ENCODE measurements at regions not wholly inside any gene's neighbourhood (a gene's known extent, or its start where the extent isn't known, plus 50 kb on each side); places are given as distances from the start of the nearest gene placed in this dataset.

DNA sequence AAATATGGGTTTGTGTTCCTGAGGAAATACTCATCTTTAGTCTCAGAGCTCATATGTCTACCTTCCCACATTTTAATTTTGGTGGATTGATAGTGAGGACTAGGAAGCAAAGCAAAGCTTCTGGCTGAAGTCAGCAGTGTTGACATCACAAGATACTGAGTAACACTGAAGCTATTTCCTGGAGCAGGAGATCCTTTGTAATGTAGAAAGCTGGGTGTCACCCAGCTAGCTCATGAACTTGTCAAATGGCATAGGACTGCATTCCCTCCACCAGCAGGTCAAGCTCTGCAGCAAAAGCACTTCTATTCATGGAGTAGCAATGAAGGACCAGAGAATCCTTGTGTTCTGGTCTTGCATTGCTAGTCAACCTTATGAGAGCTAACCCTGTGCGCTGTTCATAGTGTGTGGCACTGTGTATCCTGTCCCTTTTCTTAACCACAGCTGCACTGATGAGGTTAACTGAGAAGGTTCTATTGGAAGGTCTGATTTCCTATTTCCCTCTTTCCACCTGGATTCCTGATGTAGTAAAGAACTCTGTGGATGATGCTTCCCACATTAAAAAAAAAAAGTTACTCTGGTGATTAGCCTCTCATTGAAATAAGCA lies 94.8 kb upstream of the ZNF804B start:
- no peaks in the 10 kb centered on the region for H3K4me1 ChIP-seq (ENCODE audit: control insufficient read depth, insufficient read depth, low read length)
- ChIA-PET POLR2A (no interaction called here), CTCF (no interaction called here)
- TF ChIP-seq EGR2 (tag by site-specific recombination; IDR thresholded peaks at IDR 0.05; ENCODE audit: low read depth), result no peak
- TF ChIP-seq ZNF639 (tag by site-specific recombination; IDR thresholded peaks at IDR 0.05), result no peak
- no peak for TF ChIP-seq ZNF121 (tag by site-specific recombination; IDR thresholded peaks at IDR 0.05)
- no peak for TF ChIP-seq ZNF707 (tag by site-specific recombination; IDR thresholded peaks at IDR 0.05)
- TF ChIP-seq GLIS2 (tag by site-specific recombination; IDR thresholded peaks at IDR 0.05), result no peak
- no peak for TF ChIP-seq ZNF416 (tag by site-specific recombination; IDR thresholded peaks at IDR 0.05)
- TF ChIP-seq ZNF354C (tag by site-specific recombination; IDR thresholded peaks at IDR 0.05; ENCODE audit: borderline replicate concordance, low read depth), result no peak
- no peak for TF ChIP-seq KLF1 (tag by site-specific recombination; IDR thresholded peaks at IDR 0.05)
- no peak for TF ChIP-seq ZNF747 (tag by site-specific recombination; IDR thresholded peaks at IDR 0.05)
- no peak for TF ChIP-seq HOXA7 (CRISPR knock-in tag; IDR thresholded peaks at IDR 0.05; ENCODE audit: borderline replicate concordance)
- no peak for TF ChIP-seq ZNF391 (tag by site-specific recombination; IDR thresholded peaks at IDR 0.05; ENCODE audit: borderline replicate concordance, low read depth)
- TF ChIP-seq, protein P1, sequence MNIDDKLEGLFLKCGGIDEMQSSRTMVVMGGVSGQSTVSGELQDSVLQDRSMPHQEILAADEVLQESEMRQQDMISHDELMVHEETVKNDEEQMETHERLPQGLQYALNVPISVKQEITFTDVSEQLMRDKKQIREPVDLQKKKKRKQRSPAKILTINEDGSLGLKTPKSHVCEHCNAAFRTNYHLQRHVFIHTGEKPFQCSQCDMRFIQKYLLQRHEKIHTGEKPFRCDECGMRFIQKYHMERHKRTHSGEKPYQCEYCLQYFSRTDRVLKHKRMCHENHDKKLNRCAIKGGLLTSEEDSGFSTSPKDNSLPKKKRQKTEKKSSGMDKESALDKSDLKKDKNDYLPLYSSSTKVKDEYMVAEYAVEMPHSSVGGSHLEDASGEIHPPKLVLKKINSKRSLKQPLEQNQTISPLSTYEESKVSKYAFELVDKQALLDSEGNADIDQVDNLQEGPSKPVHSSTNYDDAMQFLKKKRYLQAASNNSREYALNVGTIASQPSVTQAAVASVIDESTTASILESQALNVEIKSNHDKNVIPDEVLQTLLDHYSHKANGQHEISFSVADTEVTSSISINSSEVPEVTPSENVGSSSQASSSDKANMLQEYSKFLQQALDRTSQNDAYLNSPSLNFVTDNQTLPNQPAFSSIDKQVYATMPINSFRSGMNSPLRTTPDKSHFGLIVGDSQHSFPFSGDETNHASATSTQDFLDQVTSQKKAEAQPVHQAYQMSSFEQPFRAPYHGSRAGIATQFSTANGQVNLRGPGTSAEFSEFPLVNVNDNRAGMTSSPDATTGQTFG (tag by site-specific recombination; IDR thresholded peaks at IDR 0.05; ENCODE audit: borderline replicate concordance), result no peak
- TF ChIP-seq REPIN1 (tag by site-specific recombination; IDR thresholded peaks at IDR 0.05; ENCODE audit: low read depth), result no peak
- TF ChIP-seq, protein P2, sequence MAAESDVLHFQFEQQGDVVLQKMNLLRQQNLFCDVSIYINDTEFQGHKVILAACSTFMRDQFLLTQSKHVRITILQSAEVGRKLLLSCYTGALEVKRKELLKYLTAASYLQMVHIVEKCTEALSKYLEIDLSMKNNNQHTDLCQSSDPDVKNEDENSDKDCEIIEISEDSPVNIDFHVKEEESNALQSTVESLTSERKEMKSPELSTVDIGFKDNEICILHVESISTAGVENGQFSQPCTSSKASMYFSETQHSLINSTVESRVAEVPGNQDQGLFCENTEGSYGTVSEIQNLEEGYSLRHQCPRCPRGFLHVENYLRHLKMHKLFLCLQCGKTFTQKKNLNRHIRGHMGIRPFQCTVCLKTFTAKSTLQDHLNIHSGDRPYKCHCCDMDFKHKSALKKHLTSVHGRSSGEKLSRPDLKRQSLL (tag by site-specific recombination; IDR thresholded peaks at IDR 0.05), result no peak
- TF ChIP-seq, protein P3, sequence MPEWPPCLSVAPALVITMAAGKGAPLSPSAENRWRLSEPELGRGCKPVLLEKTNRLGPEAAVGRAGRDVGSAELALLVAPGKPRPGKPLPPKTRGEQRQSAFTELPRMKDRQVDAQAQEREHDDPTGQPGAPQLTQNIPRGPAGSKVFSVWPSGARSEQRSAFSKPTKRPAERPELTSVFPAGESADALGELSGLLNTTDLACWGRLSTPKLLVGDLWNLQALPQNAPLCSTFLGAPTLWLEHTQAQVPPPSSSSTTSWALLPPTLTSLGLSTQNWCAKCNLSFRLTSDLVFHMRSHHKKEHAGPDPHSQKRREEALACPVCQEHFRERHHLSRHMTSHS (tag by site-specific recombination; IDR thresholded peaks at IDR 0.05), result no peak
- no peak for TF ChIP-seq ZNF202 (tag by site-specific recombination; IDR thresholded peaks at IDR 0.05; ENCODE audit: borderline replicate concordance)
- no peak for TF ChIP-seq ZFP41 (tag by site-specific recombination; IDR thresholded peaks at IDR 0.05; ENCODE audit: borderline replicate concordance)
- H3K4me3 ChIP-seq (ENCODE audit: low read depth, low read length), result no peak overlapping the region
- H3K9me3 ChIP-seq (ENCODE audit: control insufficient read depth, insufficient read depth, low read depth, low read length), result no peaks in the 10 kb centered on the region
- H3K27ac ChIP-seq (ENCODE audit: extremely low read depth, low read depth, low read length), result no peak overlapping the region
- H3K36me3 ChIP-seq (ENCODE audit: control insufficient read depth in 2 of 2, insufficient read depth in 1 of 2, low read length in 2 of 2), result no peaks in the 10 kb centered on the region

GRCh38 chr7:88661921-88662320 lies 97.6 kb upstream of the ZNF804B start:
- CTCF ChIA-PET, result no interaction called here
- Histone ChIP-seq H3K36me3 (ENCODE audit: control insufficient read depth in 2 of 2, insufficient read depth in 1 of 2, low read length in 2 of 2) (no peaks in the 10 kb centered on the region), H3K9me3 (ENCODE audit: control insufficient read depth, insufficient read depth, low read depth, low read length) (no peaks in the 10 kb centered on the region), H3K4me1 (ENCODE audit: control insufficient read depth, insufficient read depth, low read length) (no peaks in the 10 kb centered on the region), H3K27ac (ENCODE audit: extremely low read depth, low read depth, low read length) (no peak overlapping the region), H3K4me3 (ENCODE audit: low read depth, low read length) (no peak overlapping the region)
- POLR2A ChIA-PET, result no interaction called here
- no peak for TF ChIP-seq ZNF362 (tag by site-specific recombination; IDR thresholded peaks at IDR 0.05)
- TF ChIP-seq ZNF518A (tag by site-specific recombination; conservative IDR thresholded peaks at IDR 0.05; ENCODE audit: low read depth), result no peak
- no peak for TF ChIP-seq ZSCAN16 (tag by site-specific recombination; IDR thresholded peaks at IDR 0.05)
- TF ChIP-seq ZNF610 (tag by site-specific recombination; IDR thresholded peaks at IDR 0.05; ENCODE audit: borderline replicate concordance), result no peak
- TF ChIP-seq HOXD13 (CRISPR knock-in tag; IDR thresholded peaks at IDR 0.05; ENCODE audit: borderline replicate concordance), result no peak
- TF ChIP-seq ZNF394 (tag by site-specific recombination; IDR thresholded peaks at IDR 0.05; ENCODE audit: borderline replicate concordance), result no peak
- TF ChIP-seq ZFP3 (tag by site-specific recombination; IDR thresholded peaks at IDR 0.05; ENCODE audit: low read depth), result no peak
